ENCODE measurements at regions not wholly inside any gene's neighbourhood (a gene's known extent, or its start where the extent isn't known, plus 50 kb on each side); places are given as distances from the start of the nearest gene placed in this dataset.

GRCh38 chr2:217336694-217337093 lies 476.8 kb upstream of the TNP1 start:
- no peak for DNase-seq
- Histone ChIP-seq H3K36me3 (no peaks in the 10 kb centered on the region), H3K27ac (no peak overlapping the region), H3K4me1 (no peaks in the 10 kb centered on the region), H3K4me3 (no peak overlapping the region), H3K9me3 (no peaks in the 10 kb centered on the region), H3K27me3 (no peaks in the 10 kb centered on the region)
- intact Hi-C loops (cut with DNase I): no loop called here
- TF ChIP-seq POLR2A (IDR thresholded peaks at IDR 0.05) (no peak), CTCF (IDR thresholded peaks at IDR 0.05) (no peak)
- ATAC-seq: no peak
- 75% methylated on average over 4 of the region's 4 CpGs for WGBS (ENCODE audit: insufficient coverage, low coverage, low lambda C conversion rate, missing lambda C conversion rate)

- DNase-seq: no peak
- Histone ChIP-seq H3K27me3 (no peaks in the 10 kb centered on the region), H3K36me3 (no peaks in the 10 kb centered on the region), H3K4me1 (peaks cover 0 to 4% (median 0%) of the 10 kb centered on the region in 4 donors), H3K9me3 (no peaks in the 10 kb centered on the region), H3K27ac (no peak overlapping the region), H3K4me3 (no peak overlapping the region)
- WGBS (ENCODE audit: insufficient coverage, low coverage, low lambda C conversion rate, missing lambda C conversion rate): 48% methylated on average over 5 of the region's 5 CpGs
- TF ChIP-seq CTCF (IDR thresholded peaks at IDR 0.05) (no peak), POLR2A (IDR thresholded peaks at IDR 0.05) (no peak)
- intact Hi-C loops (cut with DNase I): no loop called here
- ATAC-seq: peak in 1 of 4 donors; percentile 50
Measured at GRCh38 chr2:217335341-217335966, 475.6 kb upstream of the TNP1 start.

- H3K4me1 ChIP-seq: peaks cover 0 to 4% (median 0%) of the 10 kb centered on the region in 4 donors
- H3K9me3 ChIP-seq: no peaks in the 10 kb centered on the region
- DNase-seq (no peak), ATAC-seq (no peak)
- intact Hi-C loops (cut with DNase I): no loop called here
- H3K27me3 ChIP-seq: no peaks in the 10 kb centered on the region
- no peak overlapping the region for H3K27ac ChIP-seq
- H3K36me3 ChIP-seq: no peaks in the 10 kb centered on the region
- TF ChIP-seq POLR2A (IDR thresholded peaks at IDR 0.05) (no peak), CTCF (IDR thresholded peaks at IDR 0.05) (no peak)
- no peak overlapping the region for H3K4me3 ChIP-seq
Measured at GRCh38 chr2:217334561-217334960, 474.7 kb upstream of the TNP1 start.

GRCh38 chr2:217332866-217333265 lies 473.0 kb upstream of the TNP1 start:
- 90% methylated on average over 8 of the region's 9 CpGs for WGBS (ENCODE audit: insufficient coverage, low coverage, low lambda C conversion rate, missing lambda C conversion rate)
- no peaks in the 10 kb centered on the region for H3K27me3 ChIP-seq
- no peak for ATAC-seq
- no peak overlapping the region for H3K4me3 ChIP-seq
- intact Hi-C loops (cut with DNase I): no loop called here
- no peak for DNase-seq
- H3K9me3 ChIP-seq: no peaks in the 10 kb centered on the region
- H3K27ac ChIP-seq: no peak overlapping the region
- TF ChIP-seq CTCF (IDR thresholded peaks at IDR 0.05) (no peak), POLR2A (IDR thresholded peaks at IDR 0.05) (no peak)
- no peaks in the 10 kb centered on the region for H3K36me3 ChIP-seq
- H3K4me1 ChIP-seq: peaks cover 0 to 4% (median 0%) of the 10 kb centered on the region in 4 donors

GRCh38 chr2:217332417-217332791 lies 472.5 kb upstream of the TNP1 start:
- no peak for DNase-seq
- no peak for ATAC-seq
- intact Hi-C loops (cut with DNase I): no loop called here
- TF ChIP-seq POLR2A (IDR thresholded peaks at IDR 0.05) (no peak), CTCF (IDR thresholded peaks at IDR 0.05) (no peak)
- 81% methylated on average over 2 of the region's 2 CpGs for WGBS (ENCODE audit: insufficient coverage, low coverage, low lambda C conversion rate, missing lambda C conversion rate)
- Histone ChIP-seq H3K4me1 (peaks cover 0 to 4% (median 0%) of the 10 kb centered on the region in 4 donors), H3K4me3 (no peak overlapping the region), H3K9me3 (no peaks in the 10 kb centered on the region), H3K27me3 (no peaks in the 10 kb centered on the region), H3K36me3 (no peaks in the 10 kb centered on the region), H3K27ac (no peak overlapping the region)
